ENCODE measurements at regions not wholly inside any gene's neighbourhood (a gene's known extent, or its start where the extent isn't known, plus 50 kb on each side); places are given as distances from the start of the nearest gene placed in this dataset.

- TF ChIP-seq, protein P1, sequence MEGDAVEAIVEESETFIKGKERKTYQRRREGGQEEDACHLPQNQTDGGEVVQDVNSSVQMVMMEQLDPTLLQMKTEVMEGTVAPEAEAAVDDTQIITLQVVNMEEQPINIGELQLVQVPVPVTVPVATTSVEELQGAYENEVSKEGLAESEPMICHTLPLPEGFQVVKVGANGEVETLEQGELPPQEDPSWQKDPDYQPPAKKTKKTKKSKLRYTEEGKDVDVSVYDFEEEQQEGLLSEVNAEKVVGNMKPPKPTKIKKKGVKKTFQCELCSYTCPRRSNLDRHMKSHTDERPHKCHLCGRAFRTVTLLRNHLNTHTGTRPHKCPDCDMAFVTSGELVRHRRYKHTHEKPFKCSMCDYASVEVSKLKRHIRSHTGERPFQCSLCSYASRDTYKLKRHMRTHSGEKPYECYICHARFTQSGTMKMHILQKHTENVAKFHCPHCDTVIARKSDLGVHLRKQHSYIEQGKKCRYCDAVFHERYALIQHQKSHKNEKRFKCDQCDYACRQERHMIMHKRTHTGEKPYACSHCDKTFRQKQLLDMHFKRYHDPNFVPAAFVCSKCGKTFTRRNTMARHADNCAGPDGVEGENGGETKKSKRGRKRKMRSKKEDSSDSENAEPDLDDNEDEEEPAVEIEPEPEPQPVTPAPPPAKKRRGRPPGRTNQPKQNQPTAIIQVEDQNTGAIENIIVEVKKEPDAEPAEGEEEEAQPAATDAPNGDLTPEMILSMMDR (IDR thresholded peaks at IDR 0.05): no peak
- no peak for TF ChIP-seq POLR2A (IDR thresholded peaks at IDR 0.05)
Observed at GRCh38 chr2:152974146-152974545, 255.7 kb downstream of the ARL6IP6 start.
